ENCODE measurements at regions not wholly inside any gene's neighbourhood (a gene's known extent, or its start where the extent isn't known, plus 50 kb on each side); places are given as distances from the start of the nearest gene placed in this dataset.

DNA sequence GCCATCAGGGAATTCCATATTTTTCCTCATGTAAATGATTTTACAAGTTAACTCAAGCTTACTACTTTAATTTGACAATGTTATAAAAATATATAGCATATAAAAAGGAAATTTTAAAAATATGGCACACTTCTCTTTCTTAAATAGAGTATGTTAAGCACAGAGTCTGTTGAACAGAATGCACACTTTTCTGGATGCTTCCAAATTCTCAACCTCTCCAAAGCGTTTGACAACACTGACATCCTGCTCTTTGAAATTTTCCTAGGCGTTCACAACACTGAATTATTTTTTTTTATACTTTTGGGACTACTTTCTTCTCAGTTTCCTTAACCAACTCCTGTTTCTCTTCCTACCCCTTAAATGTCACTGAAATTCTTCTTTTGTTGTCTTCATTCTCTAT, 117.8 kb upstream of the PLXNA2 start (continued):
- TF ChIP-seq, protein P1, sequence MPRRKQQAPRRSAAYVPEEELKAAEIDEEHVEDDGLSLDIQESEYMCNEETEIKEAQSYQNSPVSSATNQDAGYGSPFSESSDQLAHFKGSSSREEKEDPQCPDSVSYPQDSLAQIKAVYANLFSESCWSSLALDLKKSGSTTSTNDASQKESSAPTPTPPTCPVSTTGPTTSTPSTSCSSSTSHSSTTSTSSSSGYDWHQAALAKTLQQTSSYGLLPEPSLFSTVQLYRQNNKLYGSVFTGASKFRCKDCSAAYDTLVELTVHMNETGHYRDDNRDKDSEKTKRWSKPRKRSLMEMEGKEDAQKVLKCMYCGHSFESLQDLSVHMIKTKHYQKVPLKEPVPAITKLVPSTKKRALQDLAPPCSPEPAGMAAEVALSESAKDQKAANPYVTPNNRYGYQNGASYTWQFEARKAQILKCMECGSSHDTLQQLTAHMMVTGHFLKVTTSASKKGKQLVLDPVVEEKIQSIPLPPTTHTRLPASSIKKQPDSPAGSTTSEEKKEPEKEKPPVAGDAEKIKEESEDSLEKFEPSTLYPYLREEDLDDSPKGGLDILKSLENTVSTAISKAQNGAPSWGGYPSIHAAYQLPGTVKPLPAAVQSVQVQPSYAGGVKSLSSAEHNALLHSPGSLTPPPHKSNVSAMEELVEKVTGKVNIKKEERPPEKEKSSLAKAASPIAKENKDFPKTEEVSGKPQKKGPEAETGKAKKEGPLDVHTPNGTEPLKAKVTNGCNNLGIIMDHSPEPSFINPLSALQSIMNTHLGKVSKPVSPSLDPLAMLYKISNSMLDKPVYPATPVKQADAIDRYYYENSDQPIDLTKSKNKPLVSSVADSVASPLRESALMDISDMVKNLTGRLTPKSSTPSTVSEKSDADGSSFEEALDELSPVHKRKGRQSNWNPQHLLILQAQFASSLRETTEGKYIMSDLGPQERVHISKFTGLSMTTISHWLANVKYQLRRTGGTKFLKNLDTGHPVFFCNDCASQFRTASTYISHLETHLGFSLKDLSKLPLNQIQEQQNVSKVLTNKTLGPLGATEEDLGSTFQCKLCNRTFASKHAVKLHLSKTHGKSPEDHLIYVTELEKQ (tag by site-specific recombination; IDR thresholded peaks at IDR 0.05; ENCODE audit: borderline replicate concordance), result no peak
- TF ChIP-seq ZEB2 (tag by site-specific recombination; IDR thresholded peaks at IDR 0.05), result no peak
- no peak for TF ChIP-seq ZNF843 (tag by site-specific recombination; IDR thresholded peaks at IDR 0.05)
- no peak for TF ChIP-seq KLF9 (tag by site-specific recombination; IDR thresholded peaks at IDR 0.05; ENCODE audit: low read depth)
- TF ChIP-seq ZNF677 (tag by site-specific recombination; IDR thresholded peaks at IDR 0.05), result no peak
- TF ChIP-seq ZNF76 (tag by site-specific recombination; IDR thresholded peaks at IDR 0.05; ENCODE audit: borderline replicate concordance, low read depth), result no peak

DNA sequence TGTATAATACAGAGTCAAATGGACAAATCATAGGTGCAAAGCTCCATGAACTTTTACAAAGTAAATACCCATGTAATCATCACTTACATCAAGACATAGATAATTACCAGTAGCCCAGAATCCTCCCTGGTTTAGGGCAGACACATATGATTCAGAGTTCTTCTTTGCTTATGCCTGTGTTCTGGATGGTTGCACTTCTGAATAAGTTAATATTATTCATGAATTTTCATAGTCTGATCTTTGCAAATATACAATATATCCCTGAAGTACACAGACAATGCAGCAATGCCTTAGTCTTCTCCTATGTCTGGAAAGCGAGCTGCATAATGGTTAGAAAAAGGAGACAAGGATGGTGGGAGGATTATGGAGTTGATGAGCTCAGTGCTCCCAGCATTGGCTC, 122.4 kb upstream of the PLXNA2 start:
- Histone ChIP-seq H3K27ac (ENCODE audit: extremely low read depth, low read depth, low read length) (no peak overlapping the region), H3K36me3 (ENCODE audit: control insufficient read depth in 2 of 2, insufficient read depth in 1 of 2, low read length in 2 of 2) (no peaks in the 10 kb centered on the region), H3K9me3 (ENCODE audit: control insufficient read depth, insufficient read depth, low read depth, low read length) (no peaks in the 10 kb centered on the region), H3K4me3 (ENCODE audit: low read depth, low read length) (no peak overlapping the region), H3K4me1 (ENCODE audit: control insufficient read depth, insufficient read depth, low read length) (no peaks in the 10 kb centered on the region)
- ChIA-PET POLR2A (no interaction called here), CTCF (no interaction called here)
- TF ChIP-seq ZNF610 (tag by site-specific recombination; IDR thresholded peaks at IDR 0.05; ENCODE audit: borderline replicate concordance) (no peak), ZNF174 (tag by site-specific recombination; IDR thresholded peaks at IDR 0.05) (no peak), ZNF24 (tag by site-specific recombination; IDR thresholded peaks at IDR 0.05) (no peak), ZNF530 (tag by site-specific recombination; IDR thresholded peaks at IDR 0.05; ENCODE audit: low read depth) (no peak), ZFP3 (tag by site-specific recombination; IDR thresholded peaks at IDR 0.05; ENCODE audit: low read depth) (no peak), ZNF19 (tag by site-specific recombination; IDR thresholded peaks at IDR 0.05; ENCODE audit: low read depth) (no peak), ZNF335 (tag by site-specific recombination; conservative IDR thresholded peaks at IDR 0.05) (no peak), ZNF791 (tag by site-specific recombination; IDR thresholded peaks at IDR 0.05) (no peak), ZNF114 (tag by site-specific recombination; IDR thresholded peaks at IDR 0.05) (no peak), ZNF830 (tag by site-specific recombination; IDR thresholded peaks at IDR 0.05; ENCODE audit: low read depth) (no peak), SALL2 (tag by site-specific recombination; IDR thresholded peaks at IDR 0.05; ENCODE audit: borderline replicate concordance) (no peak), ZNF292 (tag by site-specific recombination; IDR thresholded peaks at IDR 0.05; ENCODE audit: borderline replicate concordance, low read depth) (no peak), GLIS2 (tag by site-specific recombination; IDR thresholded peaks at IDR 0.05) (no peak)
- TF ChIP-seq, protein P2, sequence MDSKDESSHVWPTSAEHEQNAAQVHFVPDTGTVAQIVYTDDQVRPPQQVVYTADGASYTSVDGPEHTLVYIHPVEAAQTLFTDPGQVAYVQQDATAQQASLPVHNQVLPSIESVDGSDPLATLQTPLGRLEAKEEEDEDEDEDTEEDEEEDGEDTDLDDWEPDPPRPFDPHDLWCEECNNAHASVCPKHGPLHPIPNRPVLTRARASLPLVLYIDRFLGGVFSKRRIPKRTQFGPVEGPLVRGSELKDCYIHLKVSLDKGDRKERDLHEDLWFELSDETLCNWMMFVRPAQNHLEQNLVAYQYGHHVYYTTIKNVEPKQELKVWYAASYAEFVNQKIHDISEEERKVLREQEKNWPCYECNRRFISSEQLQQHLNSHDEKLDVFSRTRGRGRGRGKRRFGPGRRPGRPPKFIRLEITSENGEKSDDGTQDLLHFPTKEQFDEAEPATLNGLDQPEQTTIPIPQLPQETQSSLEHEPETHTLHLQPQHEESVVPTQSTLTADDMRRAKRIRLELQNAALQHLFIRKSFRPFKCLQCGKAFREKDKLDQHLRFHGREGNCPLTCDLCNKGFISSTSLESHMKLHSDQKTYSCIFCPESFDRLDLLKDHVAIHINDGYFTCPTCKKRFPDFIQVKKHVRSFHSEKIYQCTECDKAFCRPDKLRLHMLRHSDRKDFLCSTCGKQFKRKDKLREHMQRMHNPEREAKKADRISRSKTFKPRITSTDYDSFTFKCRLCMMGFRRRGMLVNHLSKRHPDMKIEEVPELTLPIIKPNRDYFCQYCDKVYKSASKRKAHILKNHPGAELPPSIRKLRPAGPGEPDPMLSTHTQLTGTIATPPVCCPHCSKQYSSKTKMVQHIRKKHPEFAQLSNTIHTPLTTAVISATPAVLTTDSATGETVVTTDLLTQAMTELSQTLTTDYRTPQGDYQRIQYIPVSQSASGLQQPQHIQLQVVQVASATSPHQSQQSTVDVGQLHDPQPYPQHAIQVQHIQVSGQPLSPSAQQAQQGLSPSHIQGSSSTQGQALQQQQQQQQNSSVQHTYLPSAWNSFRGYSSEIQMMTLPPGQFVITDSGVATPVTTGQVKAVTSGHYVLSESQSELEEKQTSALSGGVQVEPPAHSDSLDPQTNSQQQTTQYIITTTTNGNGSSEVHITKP (tag by site-specific recombination; IDR thresholded peaks at IDR 0.05), result no peak
- TF ChIP-seq, protein P3, sequence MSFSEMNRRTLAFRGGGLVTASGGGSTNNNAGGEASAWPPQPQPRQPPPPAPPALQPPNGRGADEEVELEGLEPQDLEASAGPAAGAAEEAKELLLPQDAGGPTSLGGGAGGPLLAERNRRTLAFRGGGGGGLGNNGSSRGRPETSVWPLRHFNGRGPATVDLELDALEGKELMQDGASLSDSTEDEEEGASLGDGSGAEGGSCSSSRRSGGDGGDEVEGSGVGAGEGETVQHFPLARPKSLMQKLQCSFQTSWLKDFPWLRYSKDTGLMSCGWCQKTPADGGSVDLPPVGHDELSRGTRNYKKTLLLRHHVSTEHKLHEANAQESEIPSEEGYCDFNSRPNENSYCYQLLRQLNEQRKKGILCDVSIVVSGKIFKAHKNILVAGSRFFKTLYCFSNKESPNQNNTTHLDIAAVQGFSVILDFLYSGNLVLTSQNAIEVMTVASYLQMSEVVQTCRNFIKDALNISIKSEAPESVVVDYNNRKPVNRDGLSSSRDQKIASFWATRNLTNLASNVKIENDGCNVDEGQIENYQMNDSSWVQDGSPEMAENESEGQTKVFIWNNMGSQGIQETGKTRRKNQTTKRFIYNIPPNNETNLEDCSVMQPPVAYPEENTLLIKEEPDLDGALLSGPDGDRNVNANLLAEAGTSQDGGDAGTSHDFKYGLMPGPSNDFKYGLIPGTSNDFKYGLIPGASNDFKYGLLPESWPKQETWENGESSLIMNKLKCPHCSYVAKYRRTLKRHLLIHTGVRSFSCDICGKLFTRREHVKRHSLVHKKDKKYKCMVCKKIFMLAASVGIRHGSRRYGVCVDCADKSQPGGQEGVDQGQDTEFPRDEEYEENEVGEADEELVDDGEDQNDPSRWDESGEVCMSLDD (tag by site-specific recombination; IDR thresholded peaks at IDR 0.05), result no peak
